MM.1S (cell line): ENCODE measurements at regions not wholly inside any gene's neighbourhood (a gene's known extent, or its start where the extent isn't known, plus 50 kb on each side); places are given as distances from the start of the nearest gene placed in this dataset.

Experiments used
- EZH2 ChIP-seq: fragments of 300-600 bp; sonication (generic); optimal IDR thresholded peaks from 2 replicates; pipeline ENCODE3; 2017; ENCODE audit warnings: low read depth, mild to moderate bottlenecking, antibody characterized with exemption, low read length, mixed read lengths
- TF ChIP-seq, protein P1 (sequence below): fragments of 300-600 bp; sonication (generic); IDR thresholded peaks from 2 replicates; pipeline ENCODE4 v1.5.1; 2016; ENCODE audit warnings: antibody characterized with exemption, low read length, mixed read lengths

- no peak for TF ChIP-seq EZH2
- TF ChIP-seq, protein P1, sequence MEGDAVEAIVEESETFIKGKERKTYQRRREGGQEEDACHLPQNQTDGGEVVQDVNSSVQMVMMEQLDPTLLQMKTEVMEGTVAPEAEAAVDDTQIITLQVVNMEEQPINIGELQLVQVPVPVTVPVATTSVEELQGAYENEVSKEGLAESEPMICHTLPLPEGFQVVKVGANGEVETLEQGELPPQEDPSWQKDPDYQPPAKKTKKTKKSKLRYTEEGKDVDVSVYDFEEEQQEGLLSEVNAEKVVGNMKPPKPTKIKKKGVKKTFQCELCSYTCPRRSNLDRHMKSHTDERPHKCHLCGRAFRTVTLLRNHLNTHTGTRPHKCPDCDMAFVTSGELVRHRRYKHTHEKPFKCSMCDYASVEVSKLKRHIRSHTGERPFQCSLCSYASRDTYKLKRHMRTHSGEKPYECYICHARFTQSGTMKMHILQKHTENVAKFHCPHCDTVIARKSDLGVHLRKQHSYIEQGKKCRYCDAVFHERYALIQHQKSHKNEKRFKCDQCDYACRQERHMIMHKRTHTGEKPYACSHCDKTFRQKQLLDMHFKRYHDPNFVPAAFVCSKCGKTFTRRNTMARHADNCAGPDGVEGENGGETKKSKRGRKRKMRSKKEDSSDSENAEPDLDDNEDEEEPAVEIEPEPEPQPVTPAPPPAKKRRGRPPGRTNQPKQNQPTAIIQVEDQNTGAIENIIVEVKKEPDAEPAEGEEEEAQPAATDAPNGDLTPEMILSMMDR, result no peak
These were observed 330.8 kb upstream of the KLF3 start for GRCh38 chr4:38333219-38333618.
